HCT116 (cell line): ENCODE measurements at regions not wholly inside any gene's neighbourhood (a gene's known extent, or its start where the extent isn't known, plus 50 kb on each side); places are given as distances from the start of the nearest gene placed in this dataset.

Source experiments
- ATAC-seq: fragments of 200-7000 bp; cut with Tn5 transposase; 2 replicates; pipeline ENCODE4 v1.9.1; 2020; ENCODE audit warnings: mild to moderate bottlenecking, moderate library complexity
- BruUV-seq: library from RNA; stranded (reverse); fragments of 400-500 nt; replicated peaks from 2 replicates; lab custom pipeline; 2021; lab: Mats Ljungman, UMichigan
- CTCF ChIA-PET: fragments of 300-600 bp; sonication (Branson Sonifier 250); formaldehyde crosslinking; loops from one replicate; lab custom pipeline; 2021; ENCODE audit warnings: antibody characterized with exemption; lab: Charles Lee
- POLR2A ChIA-PET: fragments of 300-600, 350-600 bp; sonication (Branson Sonifier 250); formaldehyde crosslinking; loops from one replicate; lab custom pipeline; 2021; ENCODE audit warnings: antibody characterized with exemption; lab: Charles Lee
- RAD21 ChIA-PET, 2 experiments: fragments of 300-600 bp; sonication (Branson Sonifier 250); formaldehyde crosslinking; loops; one replicate each; lab custom pipeline; 2023; ENCODE audit warnings: low total read pairs in 2 of 2; ENCODE audit not compliant: uncharacterized antibody in 2 of 2, unreplicated experiment in 2 of 2, low non-redundant PET in 1 of 2; lab: Charles Lee
- DNase-seq: peaks from one replicate; pipeline ENCODE4 v3.0.0-alpha.2; 2010; ENCODE audit warnings: low read depth, low spot score
- H2AFZ ChIP-seq: fragments of 200-600 bp; shearing (Covaris generic), sonication (generic); 2 replicates; pipeline ENCODE4 v1.6.1; 2017; ENCODE audit warnings: low read depth, mixed run types, mixed read lengths, antibody characterized with exemption, low read length; ENCODE audit not compliant: poor library complexity, severe bottlenecking
- H3K27ac ChIP-seq: 2 replicates; pipeline ENCODE4 v1.5.1; 2012; ENCODE audit warnings: low read depth, low read length
- H3K27me3 ChIP-seq: fragments of 200-600 bp; sonication (generic); 2 replicates; pipeline ENCODE4 v1.6.1; 2016; ENCODE audit warnings: mixed run types, low read length, mixed read lengths; ENCODE audit not compliant: insufficient read depth
- H3K36me3 ChIP-seq, 2 experiments: fragments of 200-500 bp in 1 of 2; fragments of 200-600 bp in 1 of 2; sonication (Bioruptor generic) in 1 of 2; sonication (generic) in 1 of 2; 2 replicates each; pipeline versions ENCODE4 v1.5.1 to v1.6.1; 2014 to 2016; ENCODE audit warnings: low read length in 2 of 2, inconsistent platforms in 1 of 2, mixed read lengths in 1 of 2, mixed run types in 1 of 2; ENCODE audit not compliant: insufficient read depth in 2 of 2, control insufficient read depth in 1 of 2
- H3K4me1 ChIP-seq, 2 experiments: fragments of 200-600 bp in 1 of 2; sonication (generic) in 1 of 2; 2 replicates each; pipeline versions ENCODE4 v1.5.1 to v1.6.1; 2012 to 2017; ENCODE audit warnings: low read length in 2 of 2, inconsistent platforms in 1 of 2, mild to moderate bottlenecking in 1 of 2, mixed read lengths in 1 of 2, mixed run types in 1 of 2, moderate library complexity in 1 of 2; ENCODE audit not compliant: insufficient read depth in 2 of 2, control insufficient read depth in 1 of 2
- H3K4me2 ChIP-seq: fragments of 200-600 bp; sonication (generic); 2 replicates; pipeline ENCODE4 v1.6.1; 2017; ENCODE audit warnings: mixed run types, low read length, mixed read lengths
- H3K4me3 ChIP-seq, 2 experiments: fragments of 200-600 bp in 1 of 2; sonication (generic) in 1 of 2; replicated peaks in 1 of 2; 2 replicates each; pipeline ENCODE4 v1.5.1; 2011 to 2016; ENCODE audit warnings: low read length in 2 of 2, control low read depth in 1 of 2, low read depth in 1 of 2, mild to moderate bottlenecking in 1 of 2, mixed read lengths in 1 of 2, mixed run types in 1 of 2
- H3K79me2 ChIP-seq: fragments of 200-600 bp; sonication (generic); 2 replicates; pipeline ENCODE4 v1.6.1; 2017; ENCODE audit warnings: mild to moderate bottlenecking, mixed run types, low read length, moderate library complexity, mixed read lengths; ENCODE audit not compliant: insufficient read depth
- H3K9ac ChIP-seq: fragments of 200-600 bp; sonication (generic); 2 replicates; pipeline ENCODE4 v1.6.1; 2016; ENCODE audit warnings: low read length, mixed read lengths
- H3K9me2 ChIP-seq: fragments of 200-600 bp; sonication (generic), shearing (Covaris generic); 2 replicates; pipeline ENCODE4 v1.6.1; 2017; ENCODE audit warnings: mixed run types, mild to moderate bottlenecking, moderate library complexity; ENCODE audit not compliant: insufficient read depth
- H3K9me3 ChIP-seq, 2 experiments: fragments of 200-500 bp in 1 of 2; fragments of 200-600 bp in 1 of 2; sonication (Bioruptor generic) in 1 of 2; sonication (generic) in 1 of 2; 2 replicates each; pipeline ENCODE4 v1.6.1; 2014 to 2017; ENCODE audit warnings: low read length in 2 of 2, mixed read lengths in 2 of 2, inconsistent platforms in 1 of 2, low read depth in 1 of 2, mild to moderate bottlenecking in 1 of 2, mixed run types in 1 of 2, moderate library complexity in 1 of 2; ENCODE audit not compliant: control insufficient read depth in 1 of 2, insufficient read depth in 1 of 2
- H4K20me1 ChIP-seq: fragments of 200-600 bp; sonication (generic), shearing (Covaris generic); 2 replicates; pipeline ENCODE4 v1.6.1; 2017; ENCODE audit warnings: mixed run types, mild to moderate bottlenecking, moderate library complexity; ENCODE audit not compliant: insufficient read depth
- CTCF ChIP-seq, 3 experiments: fragments of 200-600 bp in 1 of 3; sonication (generic) in 1 of 3; IDR thresholded peaks in 2 of 3; conservative IDR thresholded peaks in 1 of 3; 2 replicates each; pipeline ENCODE4 v1.5.1; 2012 to 2017; ENCODE audit warnings: low read depth in 2 of 3, low read length in 2 of 3, antibody characterized with exemption in 1 of 3, borderline replicate concordance in 1 of 3, control low read depth in 1 of 3, mild to moderate bottlenecking in 1 of 3, mixed read lengths in 1 of 3, mixed run types in 1 of 3, moderate library complexity in 1 of 3; ENCODE audit not compliant: insufficient read depth in 1 of 3
- EGR1 ChIP-seq: IDR thresholded peaks from 2 replicates; pipeline ENCODE4 v1.6.1; 2012; ENCODE audit warnings: low read depth
- ELF1 ChIP-seq: IDR thresholded peaks from 2 replicates; pipeline ENCODE4 v1.6.1; 2012; ENCODE audit warnings: low read depth, borderline replicate concordance
- EZH2phosphoT487 ChIP-seq: fragments of 200-600 bp; IDR thresholded peaks from 2 replicates; pipeline ENCODE4 v1.6.1; 2018; ENCODE audit warnings: antibody characterized with exemption, borderline replicate concordance
- MAX ChIP-seq: IDR thresholded peaks from 2 replicates; pipeline ENCODE4 v1.6.1; 2012
- POLR2A ChIP-seq: IDR thresholded peaks from 2 replicates; pipeline ENCODE4 v1.7.0; 2011; ENCODE audit warnings: borderline replicate concordance; ENCODE audit not compliant: insufficient read depth, insufficient read length; ENCODE audit errors: extremely low read depth
- RAD21 ChIP-seq: IDR thresholded peaks from 2 replicates; pipeline ENCODE4 v1.6.1; 2012; ENCODE audit warnings: low read depth, mild to moderate bottlenecking
- SIN3A ChIP-seq: IDR thresholded peaks from 2 replicates; pipeline ENCODE4 v1.6.1; 2012; ENCODE audit warnings: low read depth
- YY1 ChIP-seq: IDR thresholded peaks from 2 replicates; pipeline ENCODE4 v1.6.1; 2011; ENCODE audit warnings: low read length, low read depth, moderate library complexity, mild to moderate bottlenecking; ENCODE audit not compliant: insufficient replicate concordance; ENCODE audit errors: extremely low read depth
- ZBTB33 ChIP-seq: IDR thresholded peaks from 2 replicates; pipeline ENCODE4 v1.6.1; 2011; ENCODE audit warnings: mild to moderate bottlenecking, low read length, moderate library complexity; ENCODE audit not compliant: insufficient replicate concordance; ENCODE audit errors: extremely low read depth
- ZNF274 ChIP-seq: fragments of 200-500 bp; sonication (Bioruptor generic); IDR thresholded peaks from 2 replicates; pipeline ENCODE4 v1.6.1; 2014; ENCODE audit warnings: mild to moderate bottlenecking, low read depth, low read length, inconsistent platforms
- intact Hi-C: fragments of 100-400 bp; cut with micrococcal nuclease; formaldehyde crosslinking; loops from 2 replicates; pipeline ENCODE4 v1.10.0; 2022
- TF ChIP-seq, protein P1 (sequence below): IDR thresholded peaks from 2 replicates; pipeline ENCODE4 v1.6.1; 2012

- BruUV-seq, result no TSS peak
- TF ChIP-seq ZNF274, result no peak
- no peak for TF ChIP-seq RAD21
- TF ChIP-seq CTCF (IDR thresholded peaks at IDR 0.05 in 2 of 3, conservative IDR thresholded peaks at IDR 0.05 in 1 of 3; ENCODE audit: borderline replicate concordance in 1 of 3, insufficient read depth in 1 of 3, low read depth in 2 of 3, low read length in 2 of 3), result no peak
- no peak for TF ChIP-seq ZBTB33
- TF ChIP-seq MAX, result no peak
- no peak for TF ChIP-seq EGR1
- TF ChIP-seq YY1, result no peak
- TF ChIP-seq ELF1, result no peak
- TF ChIP-seq SIN3A, result no peak
- TF ChIP-seq EZH2phosphoT487, result no peak
- TF ChIP-seq, protein P1, sequence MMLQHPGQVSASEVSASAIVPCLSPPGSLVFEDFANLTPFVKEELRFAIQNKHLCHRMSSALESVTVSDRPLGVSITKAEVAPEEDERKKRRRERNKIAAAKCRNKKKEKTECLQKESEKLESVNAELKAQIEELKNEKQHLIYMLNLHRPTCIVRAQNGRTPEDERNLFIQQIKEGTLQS, result no peak
- TF ChIP-seq POLR2A, result no peak
- no peak for DNase-seq
- no peak for ATAC-seq
- CTCF ChIA-PET, result interaction anchor here (0.6 kb wide), 1 partner anchor 1095 kb away, joined by 3 read pairs; no protein-coding TSS in a partner anchor
- RAD21 ChIA-PET, result no interaction called here
- no peaks in the 10 kb centered on the region for H3K36me3 ChIP-seq
- intact Hi-C loops, result no loop called here
- H3K27me3 ChIP-seq, result no peaks in the 10 kb centered on the region
- no peaks in the 10 kb centered on the region for H3K9me2 ChIP-seq
- H3K79me2 ChIP-seq, result no peaks in the 10 kb centered on the region
- H3K9me3 ChIP-seq, result no peaks in the 10 kb centered on the region
- H3K4me1 ChIP-seq, result peaks cover 0 to 10% of the 10 kb centered on the region in 2 experiments; a peak in 2 of 4 replicates
- no peak overlapping the region for H3K4me2 ChIP-seq
- POLR2A ChIA-PET, result no interaction called here
- H3K9ac ChIP-seq, result no peak overlapping the region
- H3K27ac ChIP-seq, result no peak overlapping the region
- no peaks in the 10 kb centered on the region for H4K20me1 ChIP-seq
- no peak overlapping the region for H3K4me3 ChIP-seq
- no peak overlapping the region for H2AFZ ChIP-seq
Measured at GRCh38 chr13:47859165-47859564, 141.9 kb downstream of the SUCLA2 start.
